HepG2 (cell line): ENCODE measurements at regions not wholly inside any gene's neighbourhood (a gene's known extent, or its start where the extent isn't known, plus 50 kb on each side); places are given as distances from the start of the nearest gene placed in this dataset.

ENCODE experiments used
- HOXA7 ChIP-seq: sonication (generic); formaldehyde crosslinking; IDR thresholded peaks from 2 replicates; pipeline ENCODE4 v1.8.1; 2022; ENCODE audit warnings: mild to moderate bottlenecking, missing genetic modification reagents, moderate library complexity
- TF ChIP-seq, protein P1 (sequence below): sonication (generic); formaldehyde crosslinking; IDR thresholded peaks from 2 replicates; pipeline ENCODE4 v1.4.0; 2020; ENCODE audit warnings: mild to moderate bottlenecking, low read depth, missing genetic modification reagents
- TF ChIP-seq, protein P2 (sequence below): sonication (generic); formaldehyde crosslinking; conservative IDR thresholded peaks from 2 replicates; pipeline ENCODE4 v1.4.0; 2020; ENCODE audit warnings: missing genetic modification reagents
- TF ChIP-seq, protein P3 (sequence below): sonication (generic); formaldehyde crosslinking; IDR thresholded peaks from 2 replicates; pipeline ENCODE4 v1.5.1; 2020; ENCODE audit warnings: mild to moderate bottlenecking, missing genetic modification reagents, moderate library complexity
- TF ChIP-seq, protein P4 (sequence below): sonication (generic); formaldehyde crosslinking; IDR thresholded peaks from 2 replicates; pipeline ENCODE4 v1.4.0; 2020; ENCODE audit warnings: missing genetic modification reagents
- TF ChIP-seq, protein P5 (sequence below): sonication (generic); formaldehyde crosslinking; IDR thresholded peaks from 2 replicates; pipeline ENCODE4 v1.9.0; 2022; ENCODE audit warnings: low read depth, missing genetic modification reagents
- TF ChIP-seq, protein P6 (sequence below): sonication (generic); formaldehyde crosslinking; IDR thresholded peaks from 2 replicates; pipeline ENCODE4 v1.4.0; 2020; ENCODE audit warnings: missing genetic modification reagents, mild to moderate bottlenecking, borderline replicate concordance
- TF ChIP-seq, protein P7 (sequence below): sonication (generic); formaldehyde crosslinking; IDR thresholded peaks from 2 replicates; pipeline ENCODE4 v1.5.1; 2020; ENCODE audit warnings: mild to moderate bottlenecking, moderate library complexity, missing genetic modification reagents

DNA sequence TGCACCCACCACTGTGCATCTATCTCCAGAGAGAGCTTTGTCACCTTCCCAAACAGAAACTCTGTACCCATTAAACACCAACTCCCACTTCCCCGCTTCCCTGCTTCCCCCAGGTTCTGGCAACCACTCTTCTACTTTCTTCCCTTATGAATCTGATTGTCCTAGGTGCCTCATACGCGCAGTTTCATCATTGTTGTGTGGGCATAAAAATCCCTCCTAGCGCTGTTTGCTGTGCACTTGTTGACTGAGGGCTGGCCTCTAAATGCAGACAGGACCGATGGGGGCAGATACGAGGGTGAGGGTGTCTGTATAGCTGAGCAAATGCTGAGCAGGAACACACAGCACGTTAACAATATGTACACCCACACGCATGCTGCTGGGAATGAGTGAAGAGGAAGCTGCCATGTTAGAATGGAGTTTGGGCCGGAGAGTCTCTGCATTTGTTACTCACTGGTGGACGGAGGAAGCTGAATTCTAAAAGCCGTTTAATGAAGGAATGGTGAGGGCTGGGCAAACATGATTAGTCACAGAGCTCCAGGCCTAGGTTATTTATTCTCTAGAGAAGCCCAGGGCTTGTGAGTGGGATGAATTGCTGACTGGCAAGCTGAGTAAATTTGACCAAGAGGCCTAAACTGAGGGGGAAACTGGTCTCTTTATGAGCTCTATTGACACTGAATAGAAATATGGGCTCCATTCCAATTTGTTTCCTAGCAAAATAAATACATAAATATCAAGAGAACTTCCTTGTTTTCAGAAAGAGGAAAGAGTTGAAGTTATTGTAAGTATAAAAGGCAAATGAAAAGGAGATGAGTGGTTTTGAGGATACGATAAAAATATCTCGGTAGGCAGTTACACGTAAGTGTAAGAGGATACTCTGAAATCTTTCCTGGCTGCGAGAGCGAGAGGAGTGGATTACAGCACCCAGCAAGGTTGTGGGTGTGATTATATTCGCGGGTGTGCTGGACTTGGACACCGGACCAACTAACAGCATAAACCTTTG, 95.9 kb upstream of the RPS6KA3 start (continued):
- TF ChIP-seq, protein P1, sequence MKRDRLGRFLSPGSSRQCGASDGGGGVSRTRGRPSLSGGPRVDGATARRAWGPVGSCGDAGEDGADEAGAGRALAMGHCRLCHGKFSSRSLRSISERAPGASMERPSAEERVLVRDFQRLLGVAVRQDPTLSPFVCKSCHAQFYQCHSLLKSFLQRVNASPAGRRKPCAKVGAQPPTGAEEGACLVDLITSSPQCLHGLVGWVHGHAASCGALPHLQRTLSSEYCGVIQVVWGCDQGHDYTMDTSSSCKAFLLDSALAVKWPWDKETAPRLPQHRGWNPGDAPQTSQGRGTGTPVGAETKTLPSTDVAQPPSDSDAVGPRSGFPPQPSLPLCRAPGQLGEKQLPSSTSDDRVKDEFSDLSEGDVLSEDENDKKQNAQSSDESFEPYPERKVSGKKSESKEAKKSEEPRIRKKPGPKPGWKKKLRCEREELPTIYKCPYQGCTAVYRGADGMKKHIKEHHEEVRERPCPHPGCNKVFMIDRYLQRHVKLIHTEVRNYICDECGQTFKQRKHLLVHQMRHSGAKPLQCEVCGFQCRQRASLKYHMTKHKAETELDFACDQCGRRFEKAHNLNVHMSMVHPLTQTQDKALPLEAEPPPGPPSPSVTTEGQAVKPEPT (CRISPR knock-in tag) = no peak
- TF ChIP-seq HOXA7 = no peak
- TF ChIP-seq, protein P2, sequence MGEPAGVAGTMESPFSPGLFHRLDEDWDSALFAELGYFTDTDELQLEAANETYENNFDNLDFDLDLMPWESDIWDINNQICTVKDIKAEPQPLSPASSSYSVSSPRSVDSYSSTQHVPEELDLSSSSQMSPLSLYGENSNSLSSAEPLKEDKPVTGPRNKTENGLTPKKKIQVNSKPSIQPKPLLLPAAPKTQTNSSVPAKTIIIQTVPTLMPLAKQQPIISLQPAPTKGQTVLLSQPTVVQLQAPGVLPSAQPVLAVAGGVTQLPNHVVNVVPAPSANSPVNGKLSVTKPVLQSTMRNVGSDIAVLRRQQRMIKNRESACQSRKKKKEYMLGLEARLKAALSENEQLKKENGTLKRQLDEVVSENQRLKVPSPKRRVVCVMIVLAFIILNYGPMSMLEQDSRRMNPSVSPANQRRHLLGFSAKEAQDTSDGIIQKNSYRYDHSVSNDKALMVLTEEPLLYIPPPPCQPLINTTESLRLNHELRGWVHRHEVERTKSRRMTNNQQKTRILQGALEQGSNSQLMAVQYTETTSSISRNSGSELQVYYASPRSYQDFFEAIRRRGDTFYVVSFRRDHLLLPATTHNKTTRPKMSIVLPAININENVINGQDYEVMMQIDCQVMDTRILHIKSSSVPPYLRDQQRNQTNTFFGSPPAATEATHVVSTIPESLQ (CRISPR knock-in tag) = no peak
- TF ChIP-seq, protein P3, sequence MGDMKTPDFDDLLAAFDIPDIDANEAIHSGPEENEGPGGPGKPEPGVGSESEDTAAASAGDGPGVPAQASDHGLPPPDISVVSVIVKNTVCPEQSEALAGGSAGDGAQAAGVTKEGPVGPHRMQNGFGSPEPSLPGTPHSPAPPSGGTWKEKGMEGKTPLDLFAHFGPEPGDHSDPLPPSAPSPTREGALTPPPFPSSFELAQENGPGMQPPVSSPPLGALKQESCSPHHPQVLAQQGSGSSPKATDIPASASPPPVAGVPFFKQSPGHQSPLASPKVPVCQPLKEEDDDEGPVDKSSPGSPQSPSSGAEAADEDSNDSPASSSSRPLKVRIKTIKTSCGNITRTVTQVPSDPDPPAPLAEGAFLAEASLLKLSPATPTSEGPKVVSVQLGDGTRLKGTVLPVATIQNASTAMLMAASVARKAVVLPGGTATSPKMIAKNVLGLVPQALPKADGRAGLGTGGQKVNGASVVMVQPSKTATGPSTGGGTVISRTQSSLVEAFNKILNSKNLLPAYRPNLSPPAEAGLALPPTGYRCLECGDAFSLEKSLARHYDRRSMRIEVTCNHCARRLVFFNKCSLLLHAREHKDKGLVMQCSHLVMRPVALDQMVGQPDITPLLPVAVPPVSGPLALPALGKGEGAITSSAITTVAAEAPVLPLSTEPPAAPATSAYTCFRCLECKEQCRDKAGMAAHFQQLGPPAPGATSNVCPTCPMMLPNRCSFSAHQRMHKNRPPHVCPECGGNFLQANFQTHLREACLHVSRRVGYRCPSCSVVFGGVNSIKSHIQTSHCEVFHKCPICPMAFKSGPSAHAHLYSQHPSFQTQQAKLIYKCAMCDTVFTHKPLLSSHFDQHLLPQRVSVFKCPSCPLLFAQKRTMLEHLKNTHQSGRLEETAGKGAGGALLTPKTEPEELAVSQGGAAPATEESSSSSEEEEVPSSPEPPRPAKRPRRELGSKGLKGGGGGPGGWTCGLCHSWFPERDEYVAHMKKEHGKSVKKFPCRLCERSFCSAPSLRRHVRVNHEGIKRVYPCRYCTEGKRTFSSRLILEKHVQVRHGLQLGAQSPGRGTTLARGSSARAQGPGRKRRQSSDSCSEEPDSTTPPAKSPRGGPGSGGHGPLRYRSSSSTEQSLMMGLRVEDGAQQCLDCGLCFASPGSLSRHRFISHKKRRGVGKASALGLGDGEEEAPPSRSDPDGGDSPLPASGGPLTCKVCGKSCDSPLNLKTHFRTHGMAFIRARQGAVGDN = no peak
- TF ChIP-seq, protein P4, sequence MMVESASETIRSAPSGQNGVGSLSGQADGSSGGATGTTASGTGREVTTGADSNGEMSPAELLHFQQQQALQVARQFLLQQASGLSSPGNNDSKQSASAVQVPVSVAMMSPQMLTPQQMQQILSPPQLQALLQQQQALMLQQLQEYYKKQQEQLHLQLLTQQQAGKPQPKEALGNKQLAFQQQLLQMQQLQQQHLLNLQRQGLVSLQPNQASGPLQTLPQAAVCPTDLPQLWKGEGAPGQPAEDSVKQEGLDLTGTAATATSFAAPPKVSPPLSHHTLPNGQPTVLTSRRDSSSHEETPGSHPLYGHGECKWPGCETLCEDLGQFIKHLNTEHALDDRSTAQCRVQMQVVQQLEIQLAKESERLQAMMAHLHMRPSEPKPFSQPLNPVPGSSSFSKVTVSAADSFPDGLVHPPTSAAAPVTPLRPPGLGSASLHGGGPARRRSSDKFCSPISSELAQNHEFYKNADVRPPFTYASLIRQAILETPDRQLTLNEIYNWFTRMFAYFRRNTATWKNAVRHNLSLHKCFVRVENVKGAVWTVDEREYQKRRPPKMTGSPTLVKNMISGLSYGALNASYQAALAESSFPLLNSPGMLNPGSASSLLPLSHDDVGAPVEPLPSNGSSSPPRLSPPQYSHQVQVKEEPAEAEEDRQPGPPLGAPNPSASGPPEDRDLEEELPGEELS (CRISPR knock-in tag) = peak; percentile 35; the same call in 1 of the 2 replicates
- TF ChIP-seq, protein P5, sequence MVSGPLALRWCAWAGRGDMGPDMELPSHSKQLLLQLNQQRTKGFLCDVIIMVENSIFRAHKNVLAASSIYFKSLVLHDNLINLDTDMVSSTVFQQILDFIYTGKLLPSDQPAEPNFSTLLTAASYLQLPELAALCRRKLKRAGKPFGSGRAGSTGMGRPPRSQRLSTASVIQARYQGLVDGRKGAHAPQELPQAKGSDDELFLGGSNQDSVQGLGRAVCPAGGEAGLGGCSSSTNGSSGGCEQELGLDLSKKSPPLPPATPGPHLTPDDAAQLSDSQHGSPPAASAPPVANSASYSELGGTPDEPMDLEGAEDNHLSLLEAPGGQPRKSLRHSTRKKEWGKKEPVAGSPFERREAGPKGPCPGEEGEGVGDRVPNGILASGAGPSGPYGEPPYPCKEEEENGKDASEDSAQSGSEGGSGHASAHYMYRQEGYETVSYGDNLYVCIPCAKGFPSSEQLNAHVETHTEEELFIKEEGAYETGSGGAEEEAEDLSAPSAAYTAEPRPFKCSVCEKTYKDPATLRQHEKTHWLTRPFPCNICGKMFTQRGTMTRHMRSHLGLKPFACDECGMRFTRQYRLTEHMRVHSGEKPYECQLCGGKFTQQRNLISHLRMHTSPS (CRISPR knock-in tag) = no peak
- TF ChIP-seq, protein P6, sequence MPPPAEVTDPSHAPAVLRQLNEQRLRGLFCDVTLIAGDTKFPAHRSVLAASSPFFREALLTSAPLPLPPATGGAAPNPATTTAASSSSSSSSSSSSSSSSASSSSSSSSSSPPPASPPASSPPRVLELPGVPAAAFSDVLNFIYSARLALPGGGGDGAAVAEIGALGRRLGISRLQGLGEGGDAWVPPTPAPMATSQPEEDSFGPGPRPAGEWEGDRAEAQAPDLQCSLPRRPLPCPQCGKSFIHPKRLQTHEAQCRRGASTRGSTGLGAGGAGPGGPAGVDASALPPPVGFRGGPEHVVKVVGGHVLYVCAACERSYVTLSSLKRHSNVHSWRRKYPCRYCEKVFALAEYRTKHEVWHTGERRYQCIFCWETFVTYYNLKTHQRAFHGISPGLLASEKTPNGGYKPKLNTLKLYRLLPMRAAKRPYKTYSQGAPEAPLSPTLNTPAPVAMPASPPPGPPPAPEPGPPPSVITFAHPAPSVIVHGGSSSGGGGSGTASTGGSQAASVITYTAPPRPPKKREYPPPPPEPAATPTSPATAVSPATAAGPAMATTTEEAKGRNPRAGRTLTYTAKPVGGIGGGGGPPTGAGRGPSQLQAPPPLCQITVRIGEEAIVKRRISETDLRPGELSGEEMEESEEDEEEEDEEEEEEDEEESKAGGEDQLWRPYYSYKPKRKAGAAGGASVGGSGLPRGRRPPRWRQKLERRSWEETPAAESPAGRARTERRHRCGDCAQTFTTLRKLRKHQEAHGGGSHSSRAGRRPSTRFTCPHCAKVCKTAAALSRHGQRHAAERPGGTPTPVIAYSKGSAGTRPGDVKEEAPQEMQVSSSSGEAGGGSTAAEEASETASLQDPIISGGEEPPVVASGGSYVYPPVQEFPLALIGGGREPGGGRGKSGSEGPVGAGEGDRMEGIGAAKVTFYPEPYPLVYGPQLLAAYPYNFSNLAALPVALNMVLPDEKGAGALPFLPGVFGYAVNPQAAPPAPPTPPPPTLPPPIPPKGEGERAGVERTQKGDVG (CRISPR knock-in tag) = no peak
- TF ChIP-seq, protein P7, sequence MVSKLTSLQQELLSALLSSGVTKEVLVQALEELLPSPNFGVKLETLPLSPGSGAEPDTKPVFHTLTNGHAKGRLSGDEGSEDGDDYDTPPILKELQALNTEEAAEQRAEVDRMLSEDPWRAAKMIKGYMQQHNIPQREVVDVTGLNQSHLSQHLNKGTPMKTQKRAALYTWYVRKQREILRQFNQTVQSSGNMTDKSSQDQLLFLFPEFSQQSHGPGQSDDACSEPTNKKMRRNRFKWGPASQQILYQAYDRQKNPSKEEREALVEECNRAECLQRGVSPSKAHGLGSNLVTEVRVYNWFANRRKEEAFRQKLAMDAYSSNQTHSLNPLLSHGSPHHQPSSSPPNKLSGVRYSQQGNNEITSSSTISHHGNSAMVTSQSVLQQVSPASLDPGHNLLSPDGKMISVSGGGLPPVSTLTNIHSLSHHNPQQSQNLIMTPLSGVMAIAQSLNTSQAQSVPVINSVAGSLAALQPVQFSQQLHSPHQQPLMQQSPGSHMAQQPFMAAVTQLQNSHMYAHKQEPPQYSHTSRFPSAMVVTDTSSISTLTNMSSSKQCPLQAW (CRISPR knock-in tag) = 0 out of 2 replicates have a peak, but pooled peaks have one; percentile 13
